ENCODE measurements at regions not wholly inside any gene's neighbourhood (a gene's known extent, or its start where the extent isn't known, plus 50 kb on each side); places are given as distances from the start of the nearest gene placed in this dataset.
"Not testable (repeated sequence)": the region's sequence is repeated elsewhere in the genome, so short reads cannot be mapped to it uniquely, and the experiment has no call there.

GRCh38 chr2:75982719-75983118 is 272.0 kb upstream of the GCFC2 start:
- no peak for DNase-seq

- DNase-seq, result no peak
Observed at GRCh38 chr2:75964646-75965045, 253.9 kb upstream of the GCFC2 start.

GRCh38 chr2:75960472-75961009 is 249.8 kb upstream of the GCFC2 start:
- no peak for DNase-seq

GRCh38 chr2:75959724-75960471 is 249.2 kb upstream of the GCFC2 start:
- no peak for DNase-seq

- no peak for DNase-seq
Observed at GRCh38 chr2:75954761-75955160, 244.0 kb upstream of the GCFC2 start.

- DNase-seq, result no peak
Observed at GRCh38 chr2:75952173-75952572, 241.5 kb upstream of the GCFC2 start.

- no peak for DNase-seq
Observed at GRCh38 chr2:75949385-75950030, 238.8 kb upstream of the GCFC2 start.

GRCh38 chr2:75936311-75936710 is 225.6 kb upstream of the GCFC2 start:
- no peak for DNase-seq

- DNase-seq, result no peak
Observed at GRCh38 chr2:75932996-75933395, 222.3 kb upstream of the GCFC2 start.

GRCh38 chr2:75928093-75928492 is 217.4 kb upstream of the GCFC2 start:
- no peak for DNase-seq

- DNase-seq, result no peak
Observed at GRCh38 chr2:75925331-75926024, 214.8 kb upstream of the GCFC2 start.

GRCh38 chr2:75922191-75922590 is 211.5 kb upstream of the GCFC2 start:
- DNase-seq, result no peak

GRCh38 chr2:75920859-75921551 is 210.3 kb upstream of the GCFC2 start:
- DNase-seq, result no peak

GRCh38 chr2:75915851-75916634 is 205.3 kb upstream of the GCFC2 start:
- DNase-seq, result no peak

- DNase-seq, result no peak
Observed at GRCh38 chr2:75896779-75897366, 186.2 kb upstream of the GCFC2 start.

- no peak for DNase-seq
Observed at GRCh38 chr2:75894170-75894569, 183.5 kb upstream of the GCFC2 start.

- no peak for DNase-seq
Observed at GRCh38 chr2:75892490-75892889, 181.8 kb upstream of the GCFC2 start.

GRCh38 chr2:75882530-75882929 is 171.8 kb upstream of the GCFC2 start:
- DNase-seq, result no peak

GRCh38 chr2:75875606-75876005 is 164.9 kb upstream of the GCFC2 start:
- DNase-seq, result not testable (repeated sequence)

- not testable (repeated sequence) for DNase-seq
Observed at GRCh38 chr2:75871762-75872614, 161.3 kb upstream of the GCFC2 start.

GRCh38 chr2:75870651-75871137 is 160.0 kb upstream of the GCFC2 start:
- DNase-seq, result no peak

Measured in CD4-positive, alpha-beta T cell treated with Interleukin-17A for 1 hour (primary cell).